Right forelimb (tissue), 1 donor: ENCODE measurements at regions not wholly inside any gene's neighbourhood (a gene's known extent, or its start where the extent isn't known, plus 50 kb on each side); places are given as distances from the start of the nearest gene placed in this dataset.

Experiments used
- DNase-seq: peaks from one replicate; pipeline ENCODE4 v3.0.0-alpha.2; 2018

GRCh38 chr3:13266005-13266404 is 154.1 kb downstream of the NUP210 start:
- no peak for DNase-seq

- no peak for DNase-seq
Measured at GRCh38 chr3:13265507-13265906, 154.6 kb downstream of the NUP210 start.

DNA sequence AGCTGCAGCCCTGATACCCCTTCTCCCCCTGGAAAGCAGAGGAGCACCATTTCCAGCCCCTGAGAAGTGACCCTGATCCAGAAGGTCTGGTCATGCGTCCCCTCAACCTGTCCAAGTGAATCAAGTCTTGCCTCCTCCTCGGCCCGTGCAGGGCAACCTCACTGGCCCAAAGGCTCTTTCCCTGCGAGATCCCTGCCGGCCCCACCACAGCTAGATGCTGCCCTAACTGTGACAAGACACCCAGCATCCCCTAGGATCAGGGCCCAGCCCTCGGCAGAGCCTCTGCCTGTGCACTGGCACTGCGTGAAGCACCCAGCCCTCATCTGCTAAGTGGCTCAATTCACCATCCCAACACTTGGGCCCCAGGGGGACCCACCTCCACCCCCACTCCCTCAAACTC is 155.1 kb downstream of the NUP210 start:
- no peak for DNase-seq

DNA sequence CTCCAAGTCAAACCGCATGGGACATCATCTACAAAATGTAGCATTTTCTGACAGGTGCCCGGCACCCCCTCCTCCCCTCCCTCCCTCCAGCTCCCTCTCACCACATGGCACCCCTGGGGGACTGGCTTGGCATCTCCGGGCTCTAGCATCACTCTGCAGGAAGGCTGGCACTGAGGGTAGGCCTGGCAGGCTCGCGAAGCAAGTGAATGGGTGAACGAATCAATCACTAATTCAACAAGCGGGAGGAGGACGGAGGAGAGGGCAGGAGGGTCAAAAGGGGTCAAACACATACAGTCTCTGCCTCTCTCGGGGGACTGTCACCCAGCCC is 155.7 kb downstream of the NUP210 start:
- no peak for DNase-seq

GRCh38 chr3:13263770-13264467 is 156.2 kb downstream of the NUP210 start:
- no peak for DNase-seq

- no peak for DNase-seq
Measured at GRCh38 chr3:13262493-13263211, 157.5 kb downstream of the NUP210 start.

GRCh38 chr3:13261892-13262291 is 158.2 kb downstream of the NUP210 start:
- DNase-seq, result no peak

DNA sequence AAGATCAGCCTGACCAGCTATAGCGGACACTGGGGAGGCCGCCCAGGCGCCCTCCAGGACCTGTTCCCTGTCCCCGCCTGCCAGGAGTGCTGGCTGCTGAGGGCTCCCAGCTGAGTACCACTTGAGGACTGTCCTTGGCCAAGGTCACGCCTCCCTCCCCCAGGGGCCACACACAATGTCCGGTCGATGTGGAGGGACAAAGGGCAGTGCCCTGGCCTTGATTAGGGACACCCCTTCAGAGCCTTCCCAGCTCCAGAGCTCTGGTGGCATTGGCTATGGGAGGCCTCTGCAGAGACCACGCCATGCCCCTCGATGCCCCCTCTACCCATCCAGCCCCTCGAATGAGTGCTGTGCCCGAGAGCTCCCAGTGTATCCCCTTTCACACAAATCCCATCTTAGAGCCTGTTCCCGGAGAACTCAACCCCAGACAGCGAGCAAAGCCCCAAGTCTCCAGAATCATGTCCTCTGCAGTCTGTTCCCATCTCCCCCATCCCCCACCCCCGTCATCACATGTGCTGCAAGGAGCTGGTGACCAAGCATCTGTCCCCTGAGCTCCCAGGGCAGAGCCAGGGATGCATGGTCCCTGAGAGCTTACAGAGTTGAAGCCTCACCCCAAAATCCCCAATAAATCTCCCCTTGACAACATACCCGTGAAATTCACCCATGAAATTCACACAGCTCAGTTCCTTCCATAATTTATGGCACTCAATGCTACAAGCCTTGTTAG is 158.9 kb downstream of the NUP210 start:
- no peak for DNase-seq

- DNase-seq, result no peak
Measured at GRCh38 chr3:13260259-13261103, 159.6 kb downstream of the NUP210 start.

DNA sequence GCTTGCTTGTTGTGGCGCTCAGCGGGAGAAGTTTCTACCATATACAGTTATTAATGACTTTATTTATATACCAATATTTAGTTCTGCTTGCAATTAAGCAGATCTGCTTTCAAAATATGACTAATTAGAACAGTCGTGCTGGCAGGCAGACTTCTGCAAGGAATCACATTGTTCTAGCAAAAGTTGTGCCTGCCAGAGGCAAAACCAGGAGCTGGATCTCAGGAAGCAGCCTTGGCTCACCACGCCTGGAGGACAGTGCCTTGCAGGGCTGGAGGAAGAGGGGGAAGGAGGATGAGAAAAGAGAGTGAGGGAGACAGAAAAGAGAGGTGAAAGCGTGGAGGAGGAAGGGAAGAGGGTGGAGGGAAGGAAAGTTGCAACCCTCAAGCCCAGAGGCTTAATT is 160.3 kb downstream of the NUP210 start:
- no peak for DNase-seq

GRCh38 chr3:13258986-13259514 is 161.1 kb downstream of the NUP210 start:
- no peak for DNase-seq

DNA sequence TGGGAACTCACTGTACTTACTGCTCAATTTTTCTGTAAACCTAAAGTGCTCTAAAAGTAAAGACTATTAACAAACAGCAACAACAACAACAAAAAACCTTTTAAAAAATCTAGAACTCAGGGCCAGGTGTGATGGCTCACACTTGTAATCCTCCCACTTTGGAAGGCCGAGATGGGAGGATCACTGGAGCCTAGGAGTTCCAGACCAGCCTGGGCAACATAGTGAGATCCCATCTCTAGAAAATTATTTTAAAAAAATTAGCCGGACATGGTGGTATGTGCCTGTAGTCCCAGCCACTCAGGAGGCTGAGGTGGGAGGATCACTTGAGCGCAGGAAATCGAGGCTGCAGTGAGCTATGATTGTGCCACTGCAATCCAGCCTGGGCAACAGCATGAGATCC is 161.8 kb downstream of the NUP210 start:
- no peak for DNase-seq

GRCh38 chr3:13257666-13258065 is 162.5 kb downstream of the NUP210 start:
- DNase-seq, result no peak

DNA sequence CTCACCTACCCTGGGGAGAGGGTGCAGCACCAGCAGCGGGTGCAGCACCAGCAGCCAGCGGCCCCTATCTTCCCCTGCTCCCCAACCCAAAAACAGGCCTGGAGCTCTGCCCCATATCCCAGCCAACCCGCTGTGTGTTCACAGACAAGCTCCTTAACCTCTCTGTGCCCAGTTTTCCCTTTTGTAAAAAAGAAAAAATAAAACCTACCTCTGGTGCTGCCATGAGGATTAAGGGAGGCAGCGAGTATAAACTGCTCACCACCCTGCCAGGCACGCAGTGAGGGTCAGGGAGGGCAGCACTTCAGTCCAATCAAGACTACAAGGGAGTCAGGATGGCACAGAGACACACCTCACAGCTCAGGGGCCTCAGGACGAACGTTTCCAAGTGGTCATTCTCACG is 163.3 kb downstream of the NUP210 start:
- DNase-seq, result no peak

DNA sequence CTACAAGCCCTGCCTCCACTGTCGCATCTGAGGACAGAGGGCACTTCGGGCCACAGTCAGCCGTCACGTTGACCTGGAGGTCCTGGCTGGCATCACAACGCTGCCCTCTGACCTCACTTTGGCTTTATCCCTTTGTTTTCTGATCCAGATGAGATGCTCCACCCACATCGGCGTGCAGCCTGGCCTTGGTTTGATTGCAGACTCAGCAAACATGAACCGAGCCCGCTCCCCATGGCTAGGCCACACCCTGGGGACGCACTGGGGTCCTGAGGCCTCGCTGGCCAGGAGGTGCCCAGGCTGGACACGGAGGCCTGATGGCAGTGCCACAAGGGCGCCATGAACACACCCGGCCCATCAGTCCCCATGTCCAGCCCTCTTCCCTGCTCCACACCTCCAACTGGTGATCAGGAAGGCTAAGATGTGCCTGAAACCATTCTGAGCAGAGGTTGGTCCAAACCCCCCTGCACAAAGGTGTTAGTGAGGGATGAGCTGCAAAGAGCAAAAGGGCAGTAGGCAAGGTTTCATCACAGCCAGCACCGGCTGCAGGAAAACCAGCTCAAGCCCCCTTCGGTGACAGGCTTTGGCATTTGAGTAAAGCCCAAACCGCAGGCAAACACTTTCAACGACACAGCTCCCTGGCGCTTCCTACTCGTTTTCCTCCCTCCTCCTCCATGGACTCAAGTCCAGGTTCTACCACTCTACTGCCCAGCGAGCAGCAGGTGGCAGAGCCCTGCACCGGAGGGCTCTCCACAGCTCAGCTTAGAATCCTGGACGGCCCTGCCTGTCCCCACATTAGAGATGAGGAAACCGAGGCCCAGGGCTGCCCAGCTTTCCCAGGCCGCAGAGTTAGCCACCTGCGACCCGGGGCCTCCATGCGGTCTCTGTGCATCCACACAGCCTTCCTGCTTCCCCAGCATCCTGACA is 165.8 kb downstream of the NUP210 start:
- DNase-seq, result no peak

- DNase-seq, result no peak
Measured at GRCh38 chr3:13253208-13253937, 166.7 kb downstream of the NUP210 start.

- no peak for DNase-seq
Measured at GRCh38 chr3:13252207-13252606, 167.9 kb downstream of the NUP210 start.

DNA sequence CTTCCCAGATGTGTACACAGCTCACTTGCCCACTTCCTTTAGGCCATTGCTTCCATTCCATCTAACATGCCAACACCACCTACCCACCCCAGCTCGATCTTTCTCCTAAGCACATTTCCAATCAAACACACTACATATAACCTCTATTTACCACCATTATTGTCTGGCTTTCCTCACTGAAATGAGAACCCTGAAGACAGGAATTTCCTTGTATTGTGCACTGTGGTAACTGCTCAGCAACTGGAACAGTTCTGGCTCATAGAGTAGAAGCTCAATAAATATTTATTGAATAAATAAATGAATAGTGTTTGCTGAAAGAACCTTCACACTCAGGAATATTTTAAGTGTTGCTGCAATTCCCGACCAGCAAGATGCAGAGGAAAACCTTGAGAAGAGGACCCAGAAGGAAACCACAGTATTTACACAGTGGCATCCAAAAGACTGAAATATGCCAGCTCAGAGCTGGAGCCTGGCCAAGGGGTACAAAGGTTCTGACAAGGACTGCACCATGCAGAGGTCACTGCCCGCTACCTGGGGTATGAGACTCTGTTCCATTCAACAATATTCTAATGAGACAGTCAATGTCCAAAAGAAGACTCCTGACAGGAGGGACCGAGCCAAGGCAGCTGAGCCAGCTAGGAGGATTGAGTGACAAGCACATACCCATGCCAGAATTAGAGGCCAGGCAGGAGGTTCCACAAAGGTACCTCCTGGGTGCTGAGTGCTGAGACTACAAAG is 168.8 kb downstream of the NUP210 start:
- DNase-seq, result no peak

GRCh38 chr3:13249664-13250390 is 170.3 kb downstream of the NUP210 start:
- DNase-seq, result no peak

GRCh38 chr3:13248640-13249039 is 171.5 kb downstream of the NUP210 start:
- no peak for DNase-seq
